ENCODE measurements at regions not wholly inside any gene's neighbourhood (a gene's known extent, or its start where the extent isn't known, plus 50 kb on each side); places are given as distances from the start of the nearest gene placed in this dataset.

GRCh38 chr7:49453486-49453885, 320.0 kb upstream of the VWC2 start:
- intact Hi-C loops (cut with DNase I, micrococcal nuclease): no loop called here
- no peak overlapping the region for H3K4me3 ChIP-seq (ENCODE audit: low read length)
- peaks cover 0 to 14% of the 10 kb centered on the region in 2 experiments for H3K9me3 ChIP-seq (ENCODE audit: control insufficient read depth in 1 of 2, insufficient read depth in 1 of 2, low read length in 2 of 2)
- no peak for TF ChIP-seq CTCF (IDR thresholded peaks at IDR 0.05)
- no peaks in the 10 kb centered on the region for H3K36me3 ChIP-seq (ENCODE audit: insufficient read depth, low read length)
- no peaks in the 10 kb centered on the region for H3K27me3 ChIP-seq (ENCODE audit: control insufficient read depth in 1 of 2, insufficient read depth in 2 of 2, low read length in 2 of 2)
- Mint-ChIP-seq H3K9me3 (peaks cover 3% of the 10 kb centered on the region), H3K36me3 (ENCODE audit: low read depth) (no peaks in the 10 kb centered on the region), H3K4me3 (no peak overlapping the region), H3K27me3 (no peaks in the 10 kb centered on the region), H3K27ac (no peak overlapping the region), H3K4me1 (ENCODE audit: low read depth) (no peaks in the 10 kb centered on the region)
- ATAC-seq (ENCODE audit: poor library complexity): no peak
- H3K27ac ChIP-seq (ENCODE audit: low read depth in 1 of 2, low read length in 2 of 2): no peak overlapping the region
- POLR2A ChIA-PET: no interaction called here
- DNase-seq: no peak
- H3K4me1 ChIP-seq (ENCODE audit: insufficient read depth, low read length): no peaks in the 10 kb centered on the region
- CTCF ChIA-PET: no interaction called here

- H3K9me3 Mint-ChIP-seq: peaks cover 5% of the 10 kb centered on the region
- intact Hi-C loops (cut with DNase I, micrococcal nuclease): no loop called here
These were observed 294.0 kb upstream of the VWC2 start for GRCh38 chr7:49479441-49479840.

GRCh38 chr7:49479936-49480544, 293.4 kb upstream of the VWC2 start:
- no peaks in the 10 kb centered on the region for H3K36me3 Mint-ChIP-seq (ENCODE audit: low read depth)
- Histone ChIP-seq H3K27ac (ENCODE audit: low read depth in 1 of 2, low read length in 2 of 2) (no peak overlapping the region), H3K4me3 (ENCODE audit: low read length) (no peak overlapping the region), H3K4me1 (ENCODE audit: insufficient read depth, low read length) (no peaks in the 10 kb centered on the region), H3K27me3 (ENCODE audit: control insufficient read depth in 1 of 2, insufficient read depth in 2 of 2, low read length in 2 of 2) (no peaks in the 10 kb centered on the region), H3K9me3 (ENCODE audit: control insufficient read depth in 1 of 2, insufficient read depth in 1 of 2, low read length in 2 of 2) (peaks cover 0 to 8% of the 10 kb centered on the region in 2 experiments), H3K36me3 (ENCODE audit: insufficient read depth, low read length) (no peaks in the 10 kb centered on the region)
- H3K27me3 Mint-ChIP-seq: no peaks in the 10 kb centered on the region
- ChIA-PET CTCF (no interaction called here), POLR2A (no interaction called here)
- H3K4me1 Mint-ChIP-seq (ENCODE audit: low read depth): no peaks in the 10 kb centered on the region
- ATAC-seq (ENCODE audit: poor library complexity): no peak
- intact Hi-C loops (cut with DNase I, micrococcal nuclease): no loop called here
- H3K27ac Mint-ChIP-seq: no peak overlapping the region
- no peak for TF ChIP-seq CTCF (IDR thresholded peaks at IDR 0.05)
- DNase-seq: no peak
- peaks cover 2% of the 10 kb centered on the region for H3K9me3 Mint-ChIP-seq
- no peak overlapping the region for H3K4me3 Mint-ChIP-seq

More at GRCh38 chr7:49479441-49479840, 294.0 kb upstream of the VWC2 start:
- Mint-ChIP-seq H3K36me3 (ENCODE audit: low read depth) (no peaks in the 10 kb centered on the region), H3K27me3 (no peaks in the 10 kb centered on the region), H3K27ac (no peak overlapping the region), H3K4me1 (ENCODE audit: low read depth) (no peaks in the 10 kb centered on the region), H3K4me3 (no peak overlapping the region)
- DNase-seq (no peak), ATAC-seq (ENCODE audit: poor library complexity) (no peak)
- Histone ChIP-seq H3K27me3 (ENCODE audit: control insufficient read depth in 1 of 2, insufficient read depth in 2 of 2, low read length in 2 of 2) (no peaks in the 10 kb centered on the region), H3K4me1 (ENCODE audit: insufficient read depth, low read length) (no peaks in the 10 kb centered on the region), H3K27ac (ENCODE audit: low read depth in 1 of 2, low read length in 2 of 2) (no peak overlapping the region), H3K36me3 (ENCODE audit: insufficient read depth, low read length) (no peaks in the 10 kb centered on the region), H3K4me3 (ENCODE audit: low read length) (no peak overlapping the region), H3K9me3 (ENCODE audit: control insufficient read depth in 1 of 2, insufficient read depth in 1 of 2, low read length in 2 of 2) (peaks cover 0 to 8% of the 10 kb centered on the region in 2 experiments)
- CTCF ChIA-PET: no interaction called here
- POLR2A ChIA-PET: no interaction called here
- TF ChIP-seq CTCF (IDR thresholded peaks at IDR 0.05): no peak
